Esophagus squamous epithelium (tissue), 5 donors: ENCODE measurements at regions not wholly inside any gene's neighbourhood (a gene's known extent, or its start where the extent isn't known, plus 50 kb on each side); places are given as distances from the start of the nearest gene placed in this dataset.

Experiments
- DNase-seq: peaks from one replicate; lab custom pipeline; 2025; lab: John Stamatoyannopoulos, UW
- H3K27ac ChIP-seq, 4 donors: fragments of 200-600 bp; sonication (generic); one replicate each; pipeline ENCODE4 v1.5.1; 2016 to 2019; ENCODE audit warnings: mild to moderate bottlenecking in 1 of 4
- H3K27me3 ChIP-seq, 4 donors: fragments of 200-600 bp; sonication (generic); 1 replicate in 3 of 4; 2 replicates in 1 of 4; pipeline versions ENCODE4 v1.5.1 to v1.6.0; 2017 to 2021; ENCODE audit warnings: antibody characterized with exemption in 1 of 4
- H3K36me3 ChIP-seq, 3 donors: fragments of 200-600 bp; sonication (generic); one replicate each; pipeline ENCODE4 v1.5.1; 2016 to 2019
- H3K4me1 ChIP-seq, 3 donors: fragments of 200-600 bp; sonication (generic); one replicate each; pipeline ENCODE4 v1.5.1; 2017 to 2019
- H3K4me3 ChIP-seq, 4 donors: fragments of 200-600 bp; sonication (generic); 1 replicate in 3 of 4; 2 replicates in 1 of 4; pipeline ENCODE4 v1.5.1; 2016 to 2019; ENCODE audit warnings: mild to moderate bottlenecking in 2 of 4, moderate library complexity in 1 of 4
- H3K9me3 ChIP-seq, 3 donors: fragments of 200-600 bp; sonication (generic); one replicate each; pipeline ENCODE4 v1.5.1; 2016 to 2019
- POLR2A ChIP-seq, 4 donors: fragments of 450-650 bp; IDR thresholded peaks; one replicate each; pipeline ENCODE4 v1.6.1; 2017; ENCODE audit warnings: antibody characterized with exemption in 4 of 4, mild to moderate bottlenecking in 4 of 4, moderate library complexity in 3 of 4
- WGBS, 2 donors: methylation state at CpG; one replicate each; pipeline ENCODE4 v1.1.5; 2018; 5-methylcytosine and 5-hydroxymethylcytosine counted together
- intact Hi-C: fragments of 100-400 bp; cut with DNase I; formaldehyde crosslinking; loops from one replicate; pipeline ENCODE4 v1.15.0; 2022
- TF ChIP-seq, protein P1 (sequence below), 6 experiments: fragments of 450-650 bp in 4 of 6; fragments of 200-600 bp in 2 of 6; sonication (generic) in 2 of 6; IDR thresholded peaks; one replicate each; pipeline ENCODE4 v1.5.1; 2016 to 2019; ENCODE audit warnings: antibody characterized with exemption in 6 of 6, mild to moderate bottlenecking in 4 of 6, moderate library complexity in 4 of 6
- donor health status: DM: yes; HTN: yes; CAD: no.

DNA sequence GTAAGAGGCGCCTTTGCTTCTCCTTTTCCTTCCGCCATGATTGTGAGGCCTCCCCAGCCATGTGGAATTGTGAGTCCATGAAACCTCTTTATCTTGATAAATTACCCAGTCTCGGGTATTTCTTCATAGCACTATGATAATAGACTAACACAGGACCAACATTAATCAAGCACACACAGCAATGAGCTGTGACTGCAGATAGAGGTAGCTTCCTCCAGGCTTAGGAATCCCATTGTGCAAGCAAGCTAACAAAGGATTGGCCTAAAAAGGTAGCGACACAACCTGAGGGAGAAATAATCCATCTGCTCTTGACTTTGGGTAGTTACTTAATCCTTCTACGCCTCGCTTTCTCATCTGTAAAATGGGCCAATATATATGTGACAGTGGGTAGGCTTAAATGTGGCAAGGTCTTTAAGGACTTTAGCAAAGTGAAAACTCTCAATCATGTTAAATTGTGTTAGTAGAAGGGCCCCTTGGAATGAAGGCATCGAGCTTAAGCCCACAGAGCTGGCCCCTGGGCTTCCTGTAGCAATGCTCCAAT is 393.6 kb downstream of the SOX9 start:
- no peak for TF ChIP-seq POLR2A (IDR thresholded peaks at IDR 0.05)
- TF ChIP-seq, protein P1, sequence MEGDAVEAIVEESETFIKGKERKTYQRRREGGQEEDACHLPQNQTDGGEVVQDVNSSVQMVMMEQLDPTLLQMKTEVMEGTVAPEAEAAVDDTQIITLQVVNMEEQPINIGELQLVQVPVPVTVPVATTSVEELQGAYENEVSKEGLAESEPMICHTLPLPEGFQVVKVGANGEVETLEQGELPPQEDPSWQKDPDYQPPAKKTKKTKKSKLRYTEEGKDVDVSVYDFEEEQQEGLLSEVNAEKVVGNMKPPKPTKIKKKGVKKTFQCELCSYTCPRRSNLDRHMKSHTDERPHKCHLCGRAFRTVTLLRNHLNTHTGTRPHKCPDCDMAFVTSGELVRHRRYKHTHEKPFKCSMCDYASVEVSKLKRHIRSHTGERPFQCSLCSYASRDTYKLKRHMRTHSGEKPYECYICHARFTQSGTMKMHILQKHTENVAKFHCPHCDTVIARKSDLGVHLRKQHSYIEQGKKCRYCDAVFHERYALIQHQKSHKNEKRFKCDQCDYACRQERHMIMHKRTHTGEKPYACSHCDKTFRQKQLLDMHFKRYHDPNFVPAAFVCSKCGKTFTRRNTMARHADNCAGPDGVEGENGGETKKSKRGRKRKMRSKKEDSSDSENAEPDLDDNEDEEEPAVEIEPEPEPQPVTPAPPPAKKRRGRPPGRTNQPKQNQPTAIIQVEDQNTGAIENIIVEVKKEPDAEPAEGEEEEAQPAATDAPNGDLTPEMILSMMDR (IDR thresholded peaks at IDR 0.05) = no peak
- Histone ChIP-seq H3K27me3 (peaks cover 0 to 8% (median 0%) of the 10 kb centered on the region in 4 donors), H3K36me3 (no peaks in the 10 kb centered on the region), H3K9me3 (no peaks in the 10 kb centered on the region), H3K4me1 (peaks cover 0 to 74% (median 23%) of the 10 kb centered on the region in 3 donors), H3K4me3 (no peak overlapping the region), H3K27ac (no peak overlapping the region)
- DNase-seq = no peak
- 78 to 81% methylated on average over 6 to 7 of the region's 7 CpGs for WGBS, 2 donors
- intact Hi-C loops = no loop called here

GRCh38 chr17:72514891-72515290 is 394.1 kb downstream of the SOX9 start:
- Histone ChIP-seq H3K4me3 (peak overlapping the region in 1 of 4 donors; percentile 12), H3K9me3 (no peaks in the 10 kb centered on the region), H3K36me3 (no peaks in the 10 kb centered on the region), H3K27ac (peak overlapping the region in 1 of 4 donors; percentile 2), H3K27me3 (peaks cover 0 to 9% (median 0%) of the 10 kb centered on the region in 4 donors), H3K4me1 (peaks cover 0 to 75% (median 23%) of the 10 kb centered on the region in 3 donors)
- no peak for DNase-seq
- intact Hi-C loops = no loop called here
- 46 to 63% methylated on average over 5 to 6 of the region's 6 CpGs for WGBS, 2 donors
- TF ChIP-seq, protein P1 (IDR thresholded peaks at IDR 0.05) = no peak

GRCh38 chr17:72515291-72516065 is 394.7 kb downstream of the SOX9 start:
- intact Hi-C loops = no loop called here
- DNase-seq = no peak
- Histone ChIP-seq H3K36me3 (no peaks in the 10 kb centered on the region), H3K9me3 (no peaks in the 10 kb centered on the region), H3K27me3 (peaks cover 0 to 9% (median 0%) of the 10 kb centered on the region in 4 donors), H3K4me3 (peak overlapping the region in 1 of 4 donors; percentile 12), H3K27ac (peak overlapping the region in 1 of 4 donors; percentile 2), H3K4me1 (peaks cover 0 to 69% (median 23%) of the 10 kb centered on the region in 3 donors)
- 72 to 74% methylated on average over 8 to 10 of the region's 13 CpGs for WGBS, 2 donors
- TF ChIP-seq, protein P1 (IDR thresholded peaks at IDR 0.05) = no peak
- TF ChIP-seq POLR2A (IDR thresholded peaks at IDR 0.05) = no peak

DNA sequence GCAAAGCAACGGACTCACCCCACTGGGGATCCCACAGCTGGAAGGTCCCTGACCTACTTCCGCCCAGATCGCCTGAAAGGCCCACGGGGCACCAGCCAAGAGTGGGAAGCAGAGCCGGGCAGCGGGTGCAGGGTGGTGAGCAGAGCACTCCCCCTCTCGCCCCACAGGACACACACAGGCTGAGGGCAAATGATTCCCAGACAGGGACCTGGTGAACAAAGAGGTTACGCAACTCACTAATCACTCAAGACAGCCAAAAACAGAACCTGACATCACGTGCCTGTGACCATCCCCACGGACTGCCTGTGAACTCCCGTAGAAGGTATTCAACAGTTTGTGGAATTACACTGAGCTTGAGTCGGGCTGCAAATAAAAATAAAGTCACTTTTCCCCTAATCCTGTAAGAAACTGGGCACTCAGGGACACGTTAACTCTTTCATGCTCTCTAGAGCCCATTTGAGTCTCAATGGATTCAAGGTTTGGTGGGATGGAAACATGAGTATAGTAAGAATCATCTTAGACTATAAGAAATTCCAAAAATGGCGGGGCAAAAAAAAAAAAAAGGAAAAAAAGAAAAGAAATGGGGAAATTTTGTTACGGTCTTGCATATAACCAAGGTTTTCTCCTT is 396.1 kb downstream of the SOX9 start:
- no peaks in the 10 kb centered on the region for H3K36me3 ChIP-seq
- no peak overlapping the region for H3K4me3 ChIP-seq
- peak overlapping the region in 1 of 4 donors; percentile 17 for H3K27ac ChIP-seq
- intact Hi-C loops = no loop called here
- peaks cover 0 to 9% (median 0%) of the 10 kb centered on the region in 4 donors for H3K27me3 ChIP-seq
- TF ChIP-seq, protein P1 (IDR thresholded peaks at IDR 0.05) = no peak
- TF ChIP-seq POLR2A (IDR thresholded peaks at IDR 0.05) = no peak
- no peaks in the 10 kb centered on the region for H3K9me3 ChIP-seq
- H3K4me1 ChIP-seq = peaks cover 0 to 55% (median 18%) of the 10 kb centered on the region in 3 donors
- DNase-seq = no peak
- WGBS, 2 donors = 43 to 63% methylated on average over 9 to 12 of the region's 15 CpGs
